GM18519 (cell line): ENCODE measurements at regions not wholly inside any gene's neighbourhood (a gene's known extent, or its start where the extent isn't known, plus 50 kb on each side); places are given as distances from the start of the nearest gene placed in this dataset.
"Not testable (repeated sequence)": the region's sequence is repeated elsewhere in the genome, so short reads cannot be mapped to it uniquely, and the experiment has no call there.

Source experiments
- ATAC-seq: cut with Tn5 transposase; IDR thresholded peaks from one replicate; pipeline ENCODE4 v1.9.1; 2021; ENCODE audit warnings: mild to moderate bottlenecking, moderate library complexity; ENCODE audit not compliant: unreplicated experiment, low FRiP score

- ATAC-seq, result no peak
These were observed 93.1 kb downstream of the OLIG3 start for GRCh38 chr6:137401088-137401487.

- no peak for ATAC-seq
These were observed 94.2 kb downstream of the OLIG3 start for GRCh38 chr6:137399881-137400443.

DNA sequence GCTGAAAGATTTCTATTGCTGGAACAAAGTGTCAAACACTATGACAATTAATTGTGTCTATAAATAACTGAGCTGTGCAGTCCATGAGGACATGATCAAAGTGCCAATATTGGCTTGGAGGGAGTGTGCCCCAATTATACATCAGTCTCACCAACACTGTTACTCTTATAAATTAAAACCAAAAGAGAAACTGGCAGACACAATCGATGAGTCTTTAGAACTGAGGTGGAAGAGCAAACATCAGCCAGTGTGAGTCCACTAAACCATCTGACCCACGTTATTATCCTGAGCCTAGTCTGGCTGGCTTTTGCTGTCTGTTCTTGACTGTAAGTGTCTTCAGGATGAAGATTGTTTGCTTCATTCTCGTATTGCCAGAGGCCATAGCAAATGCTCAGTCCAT is 98.9 kb downstream of the OLIG3 start:
- no peak for ATAC-seq

DNA sequence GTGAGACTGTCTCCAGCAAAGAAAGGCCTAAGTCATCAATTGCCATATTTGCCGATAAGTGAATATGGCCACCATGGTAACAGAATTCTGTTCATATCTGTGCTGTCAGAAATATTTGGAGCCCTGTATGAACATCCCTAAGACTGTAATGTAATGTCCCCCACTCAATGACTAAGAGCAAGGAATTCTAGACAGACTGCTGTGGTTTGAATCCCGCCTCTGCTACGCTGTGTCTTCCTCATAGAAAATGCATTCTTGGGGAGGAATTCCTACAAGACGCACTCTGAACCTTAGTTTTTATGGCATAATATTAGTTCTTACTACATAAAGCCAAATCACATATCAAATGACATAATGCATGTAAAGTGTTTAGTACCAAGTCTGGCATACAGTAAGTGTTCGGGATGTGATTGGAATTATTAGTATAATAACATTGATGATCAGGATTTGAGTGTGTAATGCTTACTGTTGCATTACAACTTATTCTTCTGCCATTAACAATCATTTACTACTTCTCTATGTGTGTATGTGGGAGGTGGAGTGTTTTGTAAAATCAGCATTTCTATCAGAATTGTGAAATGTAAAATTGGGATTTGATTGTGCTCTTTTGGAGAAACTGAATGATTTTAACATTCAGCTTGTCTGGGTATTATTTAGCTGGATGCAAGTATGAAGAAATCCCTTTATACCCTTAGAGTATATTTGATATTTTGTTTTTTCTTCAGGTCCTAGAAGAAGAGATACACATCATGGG is 103.0 kb downstream of the OLIG3 start:
- no peak for ATAC-seq

GRCh38 chr6:137390334-137390733 is 103.9 kb downstream of the OLIG3 start:
- ATAC-seq, result no peak

- ATAC-seq, result no peak
These were observed 105.0 kb downstream of the OLIG3 start for GRCh38 chr6:137389150-137389704.

DNA sequence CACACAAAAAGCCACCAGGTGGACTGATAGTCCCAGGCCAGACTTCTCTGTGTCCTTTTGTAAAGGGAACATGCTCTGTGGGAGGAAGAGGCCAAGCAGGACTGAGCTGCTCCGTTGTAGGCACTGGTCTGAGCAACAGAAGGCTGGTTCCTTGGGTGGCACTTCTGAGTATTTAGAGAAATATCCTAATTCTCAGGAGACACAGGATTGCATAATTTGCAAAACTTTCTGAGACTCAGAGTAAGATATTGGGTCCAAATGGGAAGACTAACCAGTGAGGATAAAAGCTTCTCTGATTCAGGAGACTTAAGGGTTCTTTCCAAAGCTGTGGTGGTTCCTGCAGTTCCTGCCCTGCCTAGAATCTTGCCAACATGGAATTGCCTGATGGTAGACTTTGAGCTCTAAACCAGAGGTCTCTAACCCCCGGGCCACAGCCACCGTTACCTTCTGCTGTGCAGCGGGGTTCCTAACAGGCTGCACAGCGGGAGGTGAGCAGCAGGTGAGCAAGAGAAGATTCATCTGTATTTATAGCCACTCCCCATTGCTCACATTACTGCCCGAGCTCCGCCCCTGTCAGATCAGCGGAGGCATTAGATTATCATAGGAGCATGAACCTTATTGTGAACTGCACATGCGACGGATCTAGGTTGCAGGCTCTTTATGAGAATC is 107.0 kb downstream of the OLIG3 start:
- no peak for ATAC-seq

- ATAC-seq, result not testable (repeated sequence)
These were observed 110.9 kb downstream of the OLIG3 start for GRCh38 chr6:137383287-137383686.

GRCh38 chr6:137378090-137378369 is 116.2 kb downstream of the OLIG3 start:
- ATAC-seq, result no peak

DNA sequence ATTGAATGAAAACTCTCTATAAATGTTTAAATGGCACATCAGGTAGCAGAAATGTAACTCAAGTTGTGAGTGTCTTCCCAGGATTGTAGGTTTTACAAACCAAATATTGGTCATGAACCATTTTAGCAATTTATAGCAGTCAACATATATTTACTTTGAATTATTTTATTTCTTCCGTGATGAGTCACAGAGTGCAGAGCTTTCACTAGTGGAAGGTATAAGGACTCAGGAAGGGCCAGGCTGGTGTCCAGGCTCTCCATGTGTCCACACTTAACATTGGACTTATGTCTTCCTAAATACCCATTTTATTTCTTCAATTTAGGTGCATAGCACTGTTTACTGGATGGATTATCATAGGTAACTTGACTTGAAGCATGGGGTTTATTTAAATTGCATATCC is 120.9 kb downstream of the OLIG3 start:
- no peak for ATAC-seq

DNA sequence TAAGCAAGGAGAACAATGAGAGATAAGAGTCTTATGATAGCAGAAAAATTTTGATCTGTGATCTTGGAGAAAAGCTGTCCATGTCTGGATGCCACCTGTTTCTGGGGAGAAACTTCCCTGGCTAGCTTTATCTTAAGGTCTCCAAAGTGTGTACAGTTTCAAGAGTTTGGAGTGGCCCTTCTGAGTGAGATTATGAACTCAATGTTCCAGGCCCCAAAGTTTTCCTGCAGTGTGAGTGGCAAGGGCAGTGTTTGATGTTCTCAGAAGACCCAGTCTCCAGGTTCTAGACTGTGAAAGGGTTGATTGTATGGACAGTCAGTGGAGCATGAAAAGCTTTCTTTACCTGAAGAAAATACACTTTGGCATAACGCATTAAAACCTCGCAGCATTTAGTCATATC is 121.7 kb downstream of the OLIG3 start:
- ATAC-seq, result no peak

- no peak for ATAC-seq
These were observed 122.6 kb downstream of the OLIG3 start for GRCh38 chr6:137371634-137372016.

DNA sequence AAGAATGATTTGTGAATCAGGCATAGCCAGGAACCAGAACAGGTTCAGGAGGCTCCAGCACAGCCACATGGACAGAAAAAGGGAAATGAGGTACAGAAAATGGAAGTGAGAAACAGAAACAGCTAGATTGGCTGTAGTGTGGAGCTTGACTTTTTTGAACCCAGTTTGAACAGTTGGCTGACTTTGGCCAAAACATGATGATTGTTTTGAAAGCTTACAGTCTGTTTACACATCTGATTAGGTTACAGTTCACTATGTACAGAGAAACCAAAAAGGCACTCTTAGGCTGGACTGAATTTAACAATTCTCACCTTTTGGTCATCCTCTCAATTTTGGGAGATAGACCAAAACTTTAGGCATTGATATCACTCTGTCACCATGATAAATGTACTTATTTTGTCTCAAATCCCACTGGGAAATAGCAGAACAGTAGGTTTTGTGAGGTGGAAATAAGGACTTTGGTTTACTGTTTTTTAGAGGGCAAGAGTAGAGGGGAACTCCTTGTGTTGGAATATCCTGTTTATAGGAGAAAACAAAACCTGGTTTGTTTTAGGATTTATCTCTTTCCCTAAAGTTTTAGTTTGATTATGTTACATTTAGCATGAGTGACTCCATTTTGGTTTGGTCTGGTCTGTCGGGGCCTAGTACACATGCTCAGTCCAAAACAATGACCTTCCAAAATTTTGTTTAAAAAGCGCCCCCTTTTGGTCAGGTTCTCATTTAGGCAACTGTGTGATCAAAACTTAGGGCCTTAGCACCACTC is 123.1 kb downstream of the OLIG3 start:
- no peak for ATAC-seq

GRCh38 chr6:137369136-137369535 is 125.1 kb downstream of the OLIG3 start:
- no peak for ATAC-seq

DNA sequence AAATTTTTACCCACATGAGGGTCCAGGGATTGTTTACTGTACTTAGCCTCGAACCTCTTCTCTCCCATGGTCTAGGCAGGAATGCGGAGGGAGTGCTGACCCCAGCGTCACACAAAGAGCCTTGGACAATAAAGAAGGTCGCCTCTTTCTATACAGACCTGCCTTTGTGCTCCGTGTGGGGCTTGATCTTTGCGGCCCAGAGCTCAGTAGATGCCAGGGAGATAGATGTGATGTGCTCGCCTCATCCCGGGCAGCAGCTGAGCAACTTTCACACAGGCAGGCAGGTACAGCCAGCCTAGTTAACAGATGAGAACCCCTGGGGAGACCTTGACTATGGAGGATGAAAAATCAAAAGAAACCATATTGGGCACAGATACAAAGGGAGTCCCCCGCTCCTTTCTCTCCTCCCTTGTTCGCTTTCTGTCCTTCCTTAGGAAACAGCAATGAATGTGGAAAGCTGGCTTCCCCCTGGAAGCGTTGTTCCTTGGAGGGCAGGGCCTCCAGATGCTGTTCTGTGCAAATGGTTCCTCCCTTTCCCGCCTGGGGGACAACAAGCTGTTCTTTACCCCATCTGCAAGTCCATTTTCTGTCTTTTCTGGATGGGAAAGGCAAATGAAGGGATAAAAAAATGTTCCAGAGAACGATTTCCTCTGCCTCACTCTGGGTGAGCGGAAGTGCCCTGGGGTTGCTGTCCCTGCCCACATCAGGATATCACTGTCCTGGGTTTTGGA is 128.3 kb downstream of the OLIG3 start:
- no peak for ATAC-seq

- no peak for ATAC-seq
These were observed 130.4 kb downstream of the OLIG3 start for GRCh38 chr6:137363805-137364138.

GRCh38 chr6:137362878-137363804 is 131.1 kb downstream of the OLIG3 start:
- ATAC-seq, result no peak

GRCh38 chr6:137361701-137362100 is 132.5 kb downstream of the OLIG3 start:
- no peak for ATAC-seq

DNA sequence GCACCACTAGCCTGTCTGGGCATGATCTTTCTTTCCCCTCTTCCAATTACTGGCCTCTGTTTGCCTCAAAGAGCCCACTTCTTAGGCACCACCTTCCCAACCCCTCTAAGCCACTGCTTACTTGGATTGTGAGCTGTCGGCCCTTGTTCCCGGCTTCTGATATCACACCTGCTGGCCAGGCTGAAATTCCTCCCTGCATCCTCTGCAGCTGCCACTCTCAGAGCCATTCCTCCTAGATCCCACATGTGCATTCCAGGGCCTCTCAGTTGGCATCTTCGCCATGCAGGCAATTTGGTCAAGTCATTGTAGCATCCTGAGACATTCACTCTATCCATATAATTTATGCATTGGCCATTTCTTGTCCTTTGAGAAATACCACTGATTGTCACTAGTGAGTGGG is 135.9 kb downstream of the OLIG3 start:
- ATAC-seq, result no peak

GRCh38 chr6:137357948-137358266 is 136.3 kb downstream of the OLIG3 start:
- ATAC-seq, result no peak
